ENCODE measurements at regions not wholly inside any gene's neighbourhood (a gene's known extent, or its start where the extent isn't known, plus 50 kb on each side); places are given as distances from the start of the nearest gene placed in this dataset.

GRCh38 chr18:45430041-45430440 lies 185.2 kb upstream of the SLC14A2 start:
- H3K4me1 ChIP-seq (ENCODE audit: control insufficient read depth in 1 of 2, insufficient read depth in 2 of 2, low read length in 2 of 2), result no peaks in the 10 kb centered on the region
- TF ChIP-seq SRF (IDR thresholded peaks at IDR 0.05; ENCODE audit: low read depth) (no peak), FOSL1 (IDR thresholded peaks at IDR 0.05; ENCODE audit: low read depth) (no peak), POLR2AphosphoS5 (IDR thresholded peaks at IDR 0.05; ENCODE audit: low read depth, low read length) (no peak), JUND (IDR thresholded peaks at IDR 0.05) (no peak), EZH2 (IDR thresholded peaks at IDR 0.05) (no peak), EZH2phosphoT487 (IDR thresholded peaks at IDR 0.05; ENCODE audit: borderline replicate concordance) (no peak), SIN3A (IDR thresholded peaks at IDR 0.05; ENCODE audit: low read depth) (no peak), REST (IDR thresholded peaks at IDR 0.05; ENCODE audit: low read depth) (no peak)
- H4K20me1 ChIP-seq (ENCODE audit: insufficient read depth), result no peaks in the 10 kb centered on the region
- no peak overlapping the region for H2AFZ ChIP-seq (ENCODE audit: low read depth, low read length, poor library complexity, severe bottlenecking)
- no peaks in the 10 kb centered on the region for H3K79me2 ChIP-seq (ENCODE audit: insufficient read depth, low read length)
- ChIA-PET POLR2A (no interaction called here), RAD21 (ENCODE audit: low non-redundant PET in 1 of 2, low total read pairs in 2 of 2, uncharacterized antibody in 2 of 2, unreplicated experiment in 2 of 2) (no interaction called here), CTCF (no interaction called here)
- H3K9ac ChIP-seq (ENCODE audit: low read length), result no peak overlapping the region
- H3K4me3 ChIP-seq (replicated peaks in 1 of 2; ENCODE audit: low read depth in 1 of 2, low read length in 2 of 2), result no peak overlapping the region
- no peaks in the 10 kb centered on the region for H3K9me3 ChIP-seq (ENCODE audit: control insufficient read depth in 1 of 2, insufficient read depth in 1 of 2, low read depth in 1 of 2, low read length in 2 of 2)
- ATAC-seq, result no peak
- H3K27me3 ChIP-seq (ENCODE audit: insufficient read depth, low read length), result no peaks in the 10 kb centered on the region
- H3K36me3 ChIP-seq (ENCODE audit: control insufficient read depth in 1 of 2, insufficient read depth in 2 of 2, low read length in 2 of 2), result no peaks in the 10 kb centered on the region
- H3K9me2 ChIP-seq (ENCODE audit: insufficient read depth), result no peaks in the 10 kb centered on the region
- H3K4me2 ChIP-seq (ENCODE audit: low read length), result no peak overlapping the region
- BruUV-seq (replicated peaks), result no TSS peak
- H3K27ac ChIP-seq (ENCODE audit: low read depth, low read length), result no peak overlapping the region
- no peak for DNase-seq (ENCODE audit: low read depth, low spot score)
- intact Hi-C loops (cut with micrococcal nuclease), result no loop called here

GRCh38 chr18:45435810-45436209 lies 179.5 kb upstream of the SLC14A2 start:
- H3K4me1 ChIP-seq (ENCODE audit: control insufficient read depth in 1 of 2, insufficient read depth in 2 of 2, low read length in 2 of 2), result no peaks in the 10 kb centered on the region
- ChIA-PET RAD21 (ENCODE audit: low non-redundant PET in 1 of 2, low total read pairs in 2 of 2, uncharacterized antibody in 2 of 2, unreplicated experiment in 2 of 2) (no interaction called here), POLR2A (no interaction called here), CTCF (no interaction called here)
- BruUV-seq (replicated peaks), result no TSS peak
- no peak overlapping the region for H3K4me2 ChIP-seq (ENCODE audit: low read length)
- no peaks in the 10 kb centered on the region for H3K9me2 ChIP-seq (ENCODE audit: insufficient read depth)
- DNase-seq (ENCODE audit: low read depth, low spot score), result no peak
- no peaks in the 10 kb centered on the region for H3K9me3 ChIP-seq (ENCODE audit: control insufficient read depth in 1 of 2, insufficient read depth in 1 of 2, low read depth in 1 of 2, low read length in 2 of 2)
- intact Hi-C loops (cut with micrococcal nuclease), result no loop called here
- no peaks in the 10 kb centered on the region for H3K79me2 ChIP-seq (ENCODE audit: insufficient read depth, low read length)
- no peak overlapping the region for H3K9ac ChIP-seq (ENCODE audit: low read length)
- TF ChIP-seq SP1 (IDR thresholded peaks at IDR 0.05; ENCODE audit: low read depth) (no peak), SRF (IDR thresholded peaks at IDR 0.05; ENCODE audit: low read depth) (no peak), FOSL1 (IDR thresholded peaks at IDR 0.05; ENCODE audit: low read depth) (no peak), ELF1 (IDR thresholded peaks at IDR 0.05; ENCODE audit: borderline replicate concordance, low read depth) (no peak), YY1 (IDR thresholded peaks at IDR 0.05; ENCODE audit: extremely low read depth, insufficient replicate concordance, low read depth, low read length) (no peak), RAD21 (IDR thresholded peaks at IDR 0.05; ENCODE audit: low read depth) (no peak), EZH2phosphoT487 (IDR thresholded peaks at IDR 0.05; ENCODE audit: borderline replicate concordance) (no peak), POLR2AphosphoS5 (IDR thresholded peaks at IDR 0.05; ENCODE audit: low read depth, low read length) (no peak), CEBPB (IDR thresholded peaks at IDR 0.05; ENCODE audit: low read depth) (no peak), JUND (IDR thresholded peaks at IDR 0.05) (no peak), CTCF (IDR thresholded peaks at IDR 0.05 in 2 of 3, conservative IDR thresholded peaks at IDR 0.05 in 1 of 3; ENCODE audit: borderline replicate concordance in 1 of 3, insufficient read depth in 1 of 3, low read depth in 2 of 3, low read length in 2 of 3) (no peak)
- no peak for ATAC-seq
- H4K20me1 ChIP-seq (ENCODE audit: insufficient read depth), result no peaks in the 10 kb centered on the region
- no peak overlapping the region for H2AFZ ChIP-seq (ENCODE audit: low read depth, low read length, poor library complexity, severe bottlenecking)
- no peak overlapping the region for H3K27ac ChIP-seq (ENCODE audit: low read depth, low read length)
- no peaks in the 10 kb centered on the region for H3K36me3 ChIP-seq (ENCODE audit: control insufficient read depth in 1 of 2, insufficient read depth in 2 of 2, low read length in 2 of 2)
- H3K27me3 ChIP-seq (ENCODE audit: insufficient read depth, low read length), result no peaks in the 10 kb centered on the region
- no peak overlapping the region for H3K4me3 ChIP-seq (replicated peaks in 1 of 2; ENCODE audit: low read depth in 1 of 2, low read length in 2 of 2)
